CD14-positive monocyte (primary cell): ENCODE measurements at regions not wholly inside any gene's neighbourhood (a gene's known extent, or its start where the extent isn't known, plus 50 kb on each side); places are given as distances from the start of the nearest gene placed in this dataset.

Experiments used
- DNase-seq, 3 donors: peaks; one replicate each; pipeline ENCODE4 v3.0.0-alpha.2; 2011 to 2022
- H2AFZ ChIP-seq: 2 replicates; pipeline ENCODE4 v1.6.0; 2012; ENCODE audit warnings: mild to moderate bottlenecking, low read depth, low read length, inconsistent platforms; ENCODE audit not compliant: insufficient read depth, poor library complexity, severe bottlenecking
- H3K27ac ChIP-seq, 2 donors: 1 replicate in 1 of 2; 2 replicates in 1 of 2; pipeline ENCODE4 v1.5.1; 2012 to 2013; ENCODE audit warnings: low read length in 2 of 2, control low read depth in 1 of 2, inconsistent platforms in 1 of 2, low read depth in 1 of 2, mild to moderate bottlenecking in 1 of 2
- H3K27me3 ChIP-seq, 2 donors: one replicate each; pipeline versions ENCODE4 v1.6.0 to v1.6.1; 2011 to 2013; ENCODE audit warnings: low read length in 2 of 2; ENCODE audit not compliant: control insufficient read depth in 2 of 2, insufficient read depth in 2 of 2
- H3K36me3 ChIP-seq, 2 donors: replicated peaks in 1 of 2; 1 replicate in 1 of 2; 2 replicates in 1 of 2; pipeline versions ENCODE4 v1.5.1 to v1.6.1; 2012 to 2013; ENCODE audit warnings: low read length in 2 of 2, control low read depth in 1 of 2, inconsistent platforms in 1 of 2, mild to moderate bottlenecking in 1 of 2; ENCODE audit not compliant: insufficient read depth in 2 of 2, control insufficient read depth in 1 of 2
- H3K4me1 ChIP-seq, 2 donors: 1 replicate in 1 of 2; 2 replicates in 1 of 2; pipeline versions ENCODE4 v1.5.1 to v1.6.1; 2012 to 2013; ENCODE audit warnings: low read length in 2 of 2, control low read depth in 1 of 2, inconsistent platforms in 1 of 2, mild to moderate bottlenecking in 1 of 2, moderate library complexity in 1 of 2; ENCODE audit not compliant: insufficient read depth in 2 of 2, control insufficient read depth in 1 of 2
- H3K4me2 ChIP-seq: replicated peaks from 2 replicates; pipeline ENCODE3; 2012; ENCODE audit warnings: low read length, moderate library complexity, mild to moderate bottlenecking; ENCODE audit not compliant: poor library complexity, severe bottlenecking; ENCODE audit errors: extremely low read depth
- H3K4me3 ChIP-seq, 3 experiments: fragments of 200-600 bp in 1 of 3; sonication (generic) in 1 of 3; replicated peaks in 1 of 3; 1 replicate in 2 of 3; 2 replicates in 1 of 3; pipeline ENCODE4 v1.5.1; 2011 to 2013; ENCODE audit warnings: low read length in 3 of 3, mild to moderate bottlenecking in 3 of 3, control low read depth in 2 of 3, low read depth in 2 of 3, inconsistent platforms in 1 of 3, moderate library complexity in 1 of 3
- H3K79me2 ChIP-seq: 2 replicates; pipeline ENCODE4 v1.6.0; 2012; ENCODE audit warnings: mild to moderate bottlenecking, control low read depth, inconsistent platforms, low read length, moderate library complexity; ENCODE audit not compliant: insufficient read depth
- H3K9ac ChIP-seq: 2 replicates; pipeline ENCODE4 v1.6.0; 2017; ENCODE audit warnings: low read length, mild to moderate bottlenecking; ENCODE audit not compliant: insufficient read depth, poor library complexity, severe bottlenecking
- H3K9me3 ChIP-seq, 2 donors: replicated peaks in 1 of 2; 1 replicate in 1 of 2; 2 replicates in 1 of 2; pipeline versions ENCODE4 v1.5.1 to v1.6.1; 2012 to 2013; ENCODE audit warnings: low read length in 2 of 2, control low read depth in 1 of 2; ENCODE audit not compliant: control insufficient read depth in 1 of 2, insufficient read depth in 1 of 2
- H4K20me1 ChIP-seq: 2 replicates; pipeline ENCODE4 v1.6.0; 2012; ENCODE audit warnings: mild to moderate bottlenecking, low read length, control low read depth, moderate library complexity; ENCODE audit not compliant: insufficient read depth
- H3K27ac Mint-ChIP-seq, 7 donors: one replicate each; pipeline ENCODE4 v1.8.0; 2020; ENCODE audit warnings: mild to moderate bottlenecking in 7 of 7, mixed read lengths in 7 of 7, moderate library complexity in 6 of 7, inconsistent platforms in 2 of 7
- H3K27me3 Mint-ChIP-seq, 3 donors: one replicate each; pipeline ENCODE4 v1.8.0; 2021 to 2022; ENCODE audit warnings: low read depth in 3 of 3, mild to moderate bottlenecking in 3 of 3, mixed read lengths in 3 of 3, moderate library complexity in 3 of 3, inconsistent platforms in 1 of 3
- H3K36me3 Mint-ChIP-seq, 2 donors: one replicate each; pipeline ENCODE4 v1.8.0; 2020; ENCODE audit warnings: mixed read lengths in 2 of 2, inconsistent platforms in 1 of 2, mild to moderate bottlenecking in 1 of 2
- H3K4me1 Mint-ChIP-seq: one replicate; pipeline ENCODE4 v1.8.0; 2020; ENCODE audit warnings: mild to moderate bottlenecking, mixed read lengths
- H3K4me3 Mint-ChIP-seq, 2 donors: one replicate each; pipeline ENCODE4 v1.8.0; 2020; ENCODE audit warnings: mild to moderate bottlenecking in 2 of 2, mixed read lengths in 2 of 2, moderate library complexity in 1 of 2
- H3K9me3 Mint-ChIP-seq, 7 donors: one replicate each; pipeline ENCODE4 v1.8.0; 2020 to 2022; ENCODE audit warnings: mixed read lengths in 7 of 7, mild to moderate bottlenecking in 6 of 7, moderate library complexity in 6 of 7, inconsistent platforms in 2 of 7
- CTCF ChIP-seq: fragments of 200-600 bp; IDR thresholded peaks from one replicate; pipeline ENCODE4 v1.8.0; 2022; ENCODE audit warnings: antibody characterized with exemption, mild to moderate bottlenecking
- WGBS: methylation state at CpG from one replicate; pipeline ENCODE4 v1.1.5; 2013; ENCODE audit warnings: missing lambda C conversion rate; ENCODE audit not compliant: insufficient coverage; 5-methylcytosine and 5-hydroxymethylcytosine counted together
- intact Hi-C, 2 donors: fragments of 100-400 bp; cut with micrococcal nuclease; formaldehyde crosslinking; loops; one replicate each; pipeline versions ENCODE4 v1.15.0 to v1.15.1; 2023

- TF ChIP-seq CTCF = no peak
- Mint-ChIP-seq H3K36me3 (no peaks in the 10 kb centered on the region), H3K9me3 (peaks cover 0 to 13% (median 5%) of the 10 kb centered on the region in 7 donors), H3K4me3 (no peak overlapping the region), H3K27me3 (no peaks in the 10 kb centered on the region), H3K4me1 (no peaks in the 10 kb centered on the region), H3K27ac (no peak overlapping the region)
- intact Hi-C loops = no loop called here
- Histone ChIP-seq H4K20me1 (no peaks in the 10 kb centered on the region), H3K27me3 (no peaks in the 10 kb centered on the region), H3K4me1 (no peaks in the 10 kb centered on the region), H3K4me2 (no peak overlapping the region), H3K27ac (no peak overlapping the region), H3K9ac (no peak overlapping the region), H2AFZ (no peak overlapping the region), H3K9me3 (peaks cover 3 to 14% of the 10 kb centered on the region in 2 donors), H3K79me2 (no peaks in the 10 kb centered on the region), H3K4me3 (no peak overlapping the region), H3K36me3 (no peaks in the 10 kb centered on the region)
- WGBS = no CpG with 5 or more reads among the region's 2 CpGs
- no peak for DNase-seq
These were observed 87.1 kb upstream of the CNTNAP4 start for GRCh38 chr16:76190057-76190456.

- no peak for TF ChIP-seq CTCF
- intact Hi-C loops = no loop called here
- H3K36me3 Mint-ChIP-seq = no peaks in the 10 kb centered on the region
These were observed 86.7 kb upstream of the CNTNAP4 start for GRCh38 chr16:76190480-76190879.

More at GRCh38 chr16:76190480-76190879, 86.7 kb upstream of the CNTNAP4 start:
- H3K4me1 Mint-ChIP-seq = no peaks in the 10 kb centered on the region
- Histone ChIP-seq H4K20me1 (no peaks in the 10 kb centered on the region), H3K4me2 (no peak overlapping the region), H3K36me3 (no peaks in the 10 kb centered on the region), H2AFZ (no peak overlapping the region), H3K9me3 (peaks cover 3 to 14% of the 10 kb centered on the region in 2 donors), H3K27me3 (no peaks in the 10 kb centered on the region), H3K27ac (no peak overlapping the region), H3K4me1 (no peaks in the 10 kb centered on the region), H3K4me3 (no peak overlapping the region), H3K79me2 (no peaks in the 10 kb centered on the region), H3K9ac (no peak overlapping the region)
- no peak for DNase-seq
- no peaks in the 10 kb centered on the region for H3K27me3 Mint-ChIP-seq
- H3K27ac Mint-ChIP-seq = no peak overlapping the region
- no peak overlapping the region for H3K4me3 Mint-ChIP-seq
- peaks cover 0 to 13% (median 3%) of the 10 kb centered on the region in 7 donors for H3K9me3 Mint-ChIP-seq
